A549 (cell line): ENCODE measurements at regions not wholly inside any gene's neighbourhood (a gene's known extent, or its start where the extent isn't known, plus 50 kb on each side); places are given as distances from the start of the nearest gene placed in this dataset.

ENCODE experiments used
- ATAC-seq, 2 experiments: fragments of 200-7000 bp in 1 of 2; fragments of >200 bp in 1 of 2; cut with Nextera tagmentation in 1 of 2; cut with Tn5 transposase in 1 of 2; 3 replicates each; pipeline versions ENCODE4 v1.8.0 to v1.9.1; 2018 to 2020; ENCODE audit warnings: mild to moderate bottlenecking in 1 of 2, moderate library complexity in 1 of 2
- CTCF ChIA-PET: fragments of 300-600 bp; sonication (Branson Sonifier 250); formaldehyde crosslinking; extraction: SDS; loops from one replicate; lab custom pipeline; 2021; ENCODE audit warnings: antibody characterized with exemption, inconsistent platforms; lab: Yijun Ruan, JAX
- POLR2A ChIA-PET: fragments of 350-600 bp; formaldehyde crosslinking; extraction: SDS; loops from one replicate; lab custom pipeline; 2021; ENCODE audit warnings: antibody characterized with exemption, inconsistent platforms; lab: Yijun Ruan, JAX
- DNase-seq, 2 experiments: peaks; one replicate each; pipeline versions ENCODE4 v3.0.0 to v3.0.0-alpha.2; 2011 to 2016; ENCODE audit warnings: low read depth in 1 of 2, low spot score in 1 of 2
- FAIRE-seq: peaks from 2 replicates; lab custom pipeline; 2011; peaks lifted over from hg19 to GRCh38; lab: Jason Lieb, UNC
- H3K27ac ChIP-seq, 2 experiments: fragments of >200 bp; sonication (Bioruptor Twin); formaldehyde crosslinking; 3 replicates each; pipeline ENCODE4 v1.5.1; 2016 to 2017
- H3K4me1 ChIP-seq: fragments of >200 bp; sonication (Bioruptor Twin); formaldehyde crosslinking; 3 replicates; pipeline ENCODE4 v1.6.1; 2016
- H3K4me2 ChIP-seq: fragments of >200 bp; sonication (Bioruptor Twin); formaldehyde crosslinking; 3 replicates; pipeline ENCODE4 v1.6.1; 2016
- H3K4me3 ChIP-seq: fragments of >200 bp; sonication (Bioruptor Twin); formaldehyde crosslinking; 3 replicates; pipeline ENCODE4 v1.5.1; 2016
- H3K9me3 ChIP-seq: fragments of >200 bp; sonication (Bioruptor Twin); formaldehyde crosslinking; 3 replicates; pipeline ENCODE4 v1.6.1; 2016
- ATOH8 ChIP-seq: fragments of 250-450 bp; sonication (Bioruptor Pico); IDR thresholded peaks from 2 replicates; pipeline ENCODE4 v1.5.0; 2020; ENCODE audit warnings: low read depth, mild to moderate bottlenecking, moderate library complexity
- BCL3 ChIP-seq: fragments of >200 bp; sonication (Bioruptor Twin); formaldehyde crosslinking; IDR thresholded peaks from 3 replicates; pipeline ENCODE4 v1.6.1; 2016
- CBX8 ChIP-seq: fragments of 200-600 bp; sonication (generic); IDR thresholded peaks from 2 replicates; pipeline ENCODE4 v1.6.1; 2016
- CEBPB ChIP-seq, 2 experiments: fragments of >200 bp in 1 of 2; sonication (Bioruptor Twin) in 1 of 2; formaldehyde crosslinking in 1 of 2; IDR thresholded peaks; 2 replicates each; pipeline ENCODE4 v1.6.1; 2012 to 2016
- CHD4 ChIP-seq: fragments of 200-600 bp; sonication (generic); IDR thresholded peaks from 2 replicates; pipeline ENCODE4 v1.6.1; 2016; ENCODE audit warnings: antibody characterized with exemption, mild to moderate bottlenecking, borderline replicate concordance
- EHMT2 ChIP-seq: fragments of 200-600 bp; sonication (generic); IDR thresholded peaks from 2 replicates; pipeline ENCODE4 v1.6.1; 2016; ENCODE audit warnings: antibody characterized with exemption, low read depth, mild to moderate bottlenecking, moderate library complexity
- FOXS1 ChIP-seq: fragments of 250-450 bp; sonication (Bioruptor Pico); IDR thresholded peaks from 2 replicates; pipeline ENCODE4 v1.5.0; 2020; ENCODE audit warnings: mild to moderate bottlenecking, moderate library complexity
- HES2 ChIP-seq: fragments of >200 bp; sonication (Bioruptor Twin); formaldehyde crosslinking; IDR thresholded peaks from 2 replicates; pipeline ENCODE4 v1.6.1; 2016
- HMGXB4 ChIP-seq: fragments of 250-450 bp; sonication (Bioruptor Pico); IDR thresholded peaks from 2 replicates; pipeline ENCODE4 v1.5.0; 2021; ENCODE audit warnings: mild to moderate bottlenecking, moderate library complexity, borderline replicate concordance
- MAFK ChIP-seq: fragments of 450-650 bp; IDR thresholded peaks from 2 replicates; pipeline ENCODE4 v1.6.1; 2014; ENCODE audit not compliant: partially characterized antibody
- MAX ChIP-seq: IDR thresholded peaks from 2 replicates; pipeline ENCODE4 v1.6.1; 2012
- MAZ ChIP-seq: fragments of 150-350 bp; IDR thresholded peaks from 2 replicates; pipeline ENCODE4 v1.6.1; 2014; ENCODE audit warnings: antibody characterized with exemption, low read depth, low read length, borderline replicate concordance
- MYC ChIP-seq: IDR thresholded peaks from 2 replicates; pipeline ENCODE4 v1.6.1; 2012; ENCODE audit warnings: mild to moderate bottlenecking, inconsistent platforms, low read length, improper control_type of control experiment, borderline replicate concordance
- NFE2L2 ChIP-seq: fragments of 150-350 bp; conservative IDR thresholded peaks from 2 replicates; pipeline ENCODE4 v1.6.1; 2014; ENCODE audit warnings: low read length
- NPAS2 ChIP-seq: fragments of 250-450 bp; sonication (Bioruptor Pico); IDR thresholded peaks from 2 replicates; pipeline ENCODE4 v1.8.0; 2022; ENCODE audit warnings: mild to moderate bottlenecking, moderate library complexity, borderline replicate concordance
- POLR2AphosphoS2 ChIP-seq: conservative IDR thresholded peaks from 2 replicates; pipeline ENCODE4 v1.6.1; 2012; ENCODE audit warnings: low read length, improper control_type of control experiment, inconsistent platforms
- RAD21 ChIP-seq, 2 experiments: fragments of >200 bp in 1 of 2; sonication (Bioruptor Twin) in 1 of 2; formaldehyde crosslinking in 1 of 2; IDR thresholded peaks in 1 of 2; conservative IDR thresholded peaks in 1 of 2; 2 replicates in 1 of 2; 3 replicates in 1 of 2; pipeline ENCODE4 v1.6.1; 2012 to 2018; ENCODE audit warnings: inconsistent platforms in 1 of 2
- RCOR1 ChIP-seq: fragments of 150-350 bp; IDR thresholded peaks from 2 replicates; pipeline ENCODE4 v1.6.1; 2014; ENCODE audit warnings: antibody characterized with exemption, low read length, low read depth
- REST ChIP-seq: fragments of 200-600 bp; sonication (generic); IDR thresholded peaks from 2 replicates; pipeline ENCODE4 v1.6.1; 2016; ENCODE audit warnings: antibody characterized with exemption, mild to moderate bottlenecking, moderate library complexity
- TP53 ChIP-seq: fragments of 250-450 bp; sonication (Bioruptor Pico); IDR thresholded peaks from 2 replicates; pipeline ENCODE4 v1.5.0; 2021; ENCODE audit warnings: mild to moderate bottlenecking, moderate library complexity
- USF2 ChIP-seq: fragments of 450-650 bp; IDR thresholded peaks from 2 replicates; pipeline ENCODE4 v1.6.1; 2014; ENCODE audit warnings: antibody characterized with exemption
- ZC3H11A ChIP-seq: fragments of 450-650 bp; IDR thresholded peaks from 2 replicates; pipeline ENCODE4 v1.6.1; 2014; ENCODE audit warnings: antibody characterized with exemption, mild to moderate bottlenecking
- ZFP36 ChIP-seq: fragments of 450-650 bp; IDR thresholded peaks from 2 replicates; pipeline ENCODE4 v1.6.1; 2014; ENCODE audit warnings: borderline replicate concordance; ENCODE audit not compliant: partially characterized antibody
- WGBS: methylation state at CpG from one replicate; pipeline ENCODE4 v1.1.6; 2017; ENCODE audit errors: missing lambda C conversion rate; 5-methylcytosine and 5-hydroxymethylcytosine counted together

GRCh38 chr2:215576572-215576971 lies 140.7 kb upstream of the FN1 start (continued):
- TF ChIP-seq TP53 (CRISPR knock-in tag): no peak

- ChIA-PET POLR2A (interaction anchor here (0.5 kb wide), 1 partner anchor 208 kb away, joined by 3 read pairs; no protein-coding TSS in a partner anchor), CTCF (no interaction called here)
- H3K9me3 ChIP-seq: no peaks in the 10 kb centered on the region
- FAIRE-seq: no peak
- no peak for ATAC-seq
- peaks cover 13% of the 10 kb centered on the region; the same call in 2 of the 3 replicates for H3K4me1 ChIP-seq
- TF ChIP-seq MAFK (no peak), ZFP36 (no peak), MYC (no peak), BCL3 (no peak), RCOR1 (no peak)
- H3K4me3 ChIP-seq: no peak overlapping the region
- H3K4me2 ChIP-seq: no peak overlapping the region
- H3K27ac ChIP-seq: no peak overlapping the region
- DNase-seq: no peak
Measured at GRCh38 chr2:215573496-215573895, 137.6 kb upstream of the FN1 start.

- FAIRE-seq: no peak
- no peak for DNase-seq
- ATAC-seq: no peak
- Histone ChIP-seq H3K4me1 (peaks cover 3% of the 10 kb centered on the region; the same call in 2 of the 3 replicates), H3K4me3 (no peak overlapping the region), H3K9me3 (no peaks in the 10 kb centered on the region), H3K4me2 (no peak overlapping the region), H3K27ac (no peak overlapping the region)
- ChIA-PET POLR2A (no interaction called here), CTCF (interaction anchor here (1.6 kb wide), 1 partner anchor 15 kb away, joined by 3 read pairs; no protein-coding TSS in a partner anchor)
- 77% methylated on average over 2 of the region's 2 CpGs for WGBS
- no peak for TF ChIP-seq CEBPB (IDR thresholded peaks at IDR 0.05)
- TF ChIP-seq REST: no peak
- no peak for TF ChIP-seq POLR2AphosphoS2
- TF ChIP-seq NPAS2: no peak
- no peak for TF ChIP-seq MAZ
- TF ChIP-seq FOXS1 (CRISPR knock-in tag): no peak
- no peak for TF ChIP-seq ZFP36
- no peak for TF ChIP-seq EHMT2
- no peak for TF ChIP-seq MYC
- TF ChIP-seq MAFK: no peak
- TF ChIP-seq NFE2L2: no peak
- TF ChIP-seq ZC3H11A: no peak
- TF ChIP-seq, all 56 proteins: peak for 0
Measured at GRCh38 chr2:215572341-215572848, 136.5 kb upstream of the FN1 start.

- 75% methylated on average over 1 of the region's 1 CpG for WGBS
- no peaks in the 10 kb centered on the region for H3K4me1 ChIP-seq
- DNase-seq (no peak), FAIRE-seq (no peak), ATAC-seq (no peak)
- ChIA-PET POLR2A (no interaction called here), CTCF (interaction anchor here (1.6 kb wide), 1 partner anchor 16 kb away, joined by 3 read pairs; no protein-coding TSS in a partner anchor)
- no peaks in the 10 kb centered on the region for H3K9me3 ChIP-seq
- H3K4me3 ChIP-seq: no peak overlapping the region
- no peak overlapping the region for H3K27ac ChIP-seq
- H3K4me2 ChIP-seq: no peak overlapping the region
- no peak for TF ChIP-seq USF2
- TF ChIP-seq HMGXB4 (CRISPR knock-in tag): no peak
- no peak for TF ChIP-seq CBX8
- no peak for TF ChIP-seq ATOH8 (CRISPR knock-in tag)
- no peak for TF ChIP-seq CEBPB (IDR thresholded peaks at IDR 0.05)
- no peak for TF ChIP-seq HES2
- TF ChIP-seq CHD4: no peak
- no peak for TF ChIP-seq RAD21 (conservative IDR thresholded peaks at IDR 0.05 in 1 of 2, IDR thresholded peaks at IDR 0.05 in 1 of 2)
- no peak for TF ChIP-seq MAX
Measured at GRCh38 chr2:215571689-215572088, 135.8 kb upstream of the FN1 start.
